Activated CD8-positive, alpha-beta memory T cell treated with anti-CD3 and anti-CD28 coated beads, Interleukin-2, amount 50 U/mL, for 4 hours (primary cell): ENCODE measurements at regions not wholly inside any gene's neighbourhood (a gene's known extent, or its start where the extent isn't known, plus 50 kb on each side); places are given as distances from the start of the nearest gene placed in this dataset.
"Not testable (repeated sequence)": the region's sequence is repeated elsewhere in the genome, so short reads cannot be mapped to it uniquely, and the experiment has no call there.

Experiments used
- DNase-seq: peaks from one replicate; pipeline ENCODE4 v3.0.0-alpha.2; 2020

DNA sequence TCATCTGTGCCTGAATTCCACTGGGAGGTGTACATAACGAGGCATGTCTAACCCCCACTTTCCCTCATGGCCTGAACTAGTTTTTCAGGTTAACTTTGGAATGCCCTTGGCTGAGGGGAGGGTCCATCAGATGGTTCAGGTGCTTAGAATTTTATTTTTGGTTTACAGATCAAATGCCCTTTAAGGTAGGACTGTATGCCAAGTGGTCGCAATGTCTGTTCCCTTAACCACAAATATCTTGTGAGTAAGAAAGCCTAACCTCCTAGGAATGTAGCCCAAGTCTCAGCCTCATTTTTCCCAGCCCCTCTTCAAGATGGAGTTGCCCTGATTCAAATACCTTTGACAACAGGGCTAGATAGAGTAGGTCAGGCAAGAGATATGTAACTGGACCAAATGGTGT, 78.4 kb downstream of the RNASET2 start:
- no peak for DNase-seq

DNA sequence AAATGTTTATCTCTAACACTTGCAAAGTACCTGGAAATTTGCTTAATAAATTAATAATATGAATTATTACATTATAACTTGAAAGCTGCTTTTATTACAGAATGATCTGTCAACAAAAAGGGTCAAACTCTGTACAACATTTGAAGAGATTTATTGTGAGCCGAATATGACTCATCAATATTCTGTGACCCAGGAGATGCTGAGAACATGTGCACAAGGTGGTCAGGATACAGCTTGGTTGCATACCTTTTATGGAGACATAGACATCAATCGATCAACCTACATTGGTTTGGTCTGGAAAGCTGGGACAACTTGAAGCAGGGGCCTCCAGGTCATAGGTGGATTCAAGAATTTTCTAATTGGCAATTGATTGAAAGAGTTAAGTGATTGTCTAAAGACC, 79.0 kb downstream of the RNASET2 start:
- DNase-seq = no peak

DNA sequence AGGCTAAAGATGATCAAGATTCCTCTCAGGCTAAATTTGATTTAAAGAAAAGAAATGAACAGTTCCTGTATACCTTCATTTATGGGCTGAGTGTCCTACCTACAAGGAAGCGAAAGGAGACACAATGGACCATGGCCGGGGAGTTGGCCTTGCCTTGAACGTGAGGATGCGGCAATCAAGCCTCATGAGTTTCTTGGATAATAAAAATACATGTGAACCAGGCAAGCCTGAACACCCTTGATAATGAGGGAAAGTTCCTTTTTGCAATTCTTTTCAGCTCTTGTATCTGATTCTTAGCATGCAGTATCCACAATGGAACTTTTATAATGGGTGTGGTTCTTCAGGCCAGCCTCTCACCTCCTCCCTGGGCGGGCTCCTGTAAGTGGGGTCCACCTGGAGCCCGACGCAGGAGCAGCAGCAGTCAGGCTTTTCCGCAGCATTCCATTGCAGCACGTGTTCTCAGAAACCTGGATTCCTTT, 83.8 kb downstream of the RNASET2 start:
- DNase-seq = no peak

DNA sequence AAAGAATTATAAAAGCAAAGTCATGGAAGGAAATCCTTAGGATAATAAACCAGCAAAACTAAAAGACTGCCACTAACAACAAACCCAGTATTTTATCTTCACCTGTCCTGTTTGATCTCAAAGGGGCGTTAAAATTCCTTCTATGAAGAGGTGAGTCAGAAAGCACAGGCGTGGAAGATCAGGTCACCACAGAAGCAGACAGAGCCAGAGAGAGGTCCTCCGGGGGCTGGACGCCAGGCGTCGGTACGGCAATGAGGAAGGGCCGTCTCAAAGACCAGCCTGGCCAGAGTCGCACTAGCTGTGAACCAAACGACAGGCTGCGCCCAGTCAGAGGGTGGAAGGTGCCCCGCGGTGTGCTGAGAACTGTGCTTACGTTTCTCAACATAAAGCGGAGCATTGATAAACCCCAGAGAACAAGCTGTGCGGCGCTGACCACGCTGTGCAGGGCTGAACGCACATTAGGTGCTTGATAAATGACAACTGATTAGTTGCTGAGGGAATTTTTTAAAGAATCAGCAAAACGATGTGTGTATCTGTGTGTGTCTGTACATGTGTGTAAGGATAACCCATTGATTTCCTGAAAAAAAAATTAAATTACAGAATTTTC, 85.6 kb downstream of the RNASET2 start:
- no peak for DNase-seq

DNA sequence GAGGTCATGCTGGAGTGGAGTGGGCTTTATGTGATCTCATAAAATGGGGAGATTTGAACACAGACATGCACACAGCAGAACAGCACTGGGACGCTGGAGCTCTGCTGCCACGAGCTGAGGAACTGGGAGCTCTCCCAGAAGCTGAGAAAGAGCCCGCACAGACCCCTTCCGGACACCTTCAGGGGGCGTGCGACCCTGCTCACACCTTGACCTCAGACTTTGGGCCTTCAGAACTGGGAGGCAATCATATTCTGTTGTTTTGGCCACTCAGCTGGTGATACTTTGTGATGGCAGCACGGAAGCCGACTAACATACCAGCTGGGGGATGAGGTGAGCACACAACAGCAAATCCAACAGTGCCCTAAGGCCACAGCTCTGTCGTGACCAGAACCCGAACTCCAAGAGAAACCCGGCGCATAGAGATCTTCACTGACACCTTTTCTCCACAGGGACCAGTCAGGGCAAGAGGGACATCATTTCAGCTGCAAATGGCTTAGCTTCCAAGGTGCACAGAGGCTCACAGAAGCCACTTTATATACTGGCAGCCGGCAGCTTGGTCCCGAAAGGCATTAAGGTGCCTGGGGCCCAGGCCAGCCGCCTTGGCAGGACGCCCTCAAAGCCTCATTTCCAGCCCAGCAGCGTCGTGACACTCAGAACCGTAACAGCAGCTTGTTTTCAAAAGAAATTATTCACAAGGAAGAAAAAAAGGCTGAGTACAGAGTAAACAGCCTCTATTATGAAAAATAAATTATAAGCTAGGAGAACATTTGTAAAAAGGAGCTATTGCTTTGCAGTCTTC, 89.3 kb downstream of the RNASET2 start:
- DNase-seq = no peak

DNA sequence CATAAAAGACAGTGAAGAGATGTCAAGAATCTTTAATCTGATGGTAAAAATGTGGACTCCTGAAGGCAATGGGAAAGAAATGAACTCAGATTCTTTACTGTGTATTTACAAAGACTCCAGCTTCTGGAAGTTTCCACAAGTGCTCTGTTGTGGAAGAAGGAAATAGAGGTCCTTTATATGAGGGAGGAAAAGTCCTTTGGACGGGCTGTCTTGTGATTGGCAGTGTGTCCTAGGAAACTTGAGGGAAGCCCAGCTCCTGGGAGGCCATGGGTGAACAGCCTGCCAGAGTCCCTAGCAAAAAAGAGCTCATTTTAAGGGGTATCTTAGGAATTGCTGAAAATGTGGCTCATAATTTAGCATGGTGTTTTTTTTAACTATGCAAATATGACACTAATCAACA, 92.0 kb downstream of the RNASET2 start:
- no peak for DNase-seq

DNA sequence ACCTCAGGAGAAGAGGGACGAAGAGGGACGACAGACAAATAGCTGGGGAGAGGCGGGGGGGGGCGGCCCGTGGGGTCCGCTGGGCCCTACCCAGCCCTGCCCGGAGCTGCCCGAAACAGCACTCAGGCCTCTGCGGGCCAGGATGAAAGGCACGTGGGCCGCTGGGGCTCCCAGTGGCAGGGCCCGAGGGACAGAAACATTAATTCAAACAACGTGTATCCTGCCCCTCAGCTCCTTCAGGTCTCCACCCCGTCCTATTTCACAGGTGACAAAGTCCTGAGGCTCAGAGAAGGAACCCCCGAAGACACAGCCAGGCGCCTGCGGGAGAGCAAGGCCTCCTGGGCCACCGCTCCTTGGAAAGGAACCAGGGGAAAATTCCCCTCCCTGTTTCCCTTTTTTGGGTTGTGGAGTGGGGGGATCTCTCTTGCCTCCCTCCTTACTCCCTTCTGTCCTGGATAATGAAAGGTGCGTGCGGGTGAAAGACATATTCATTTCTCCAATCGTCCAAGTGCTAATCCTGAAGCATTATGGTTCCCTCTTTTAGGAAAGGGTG, 93.3 kb downstream of the RNASET2 start:
- no peak for DNase-seq

DNA sequence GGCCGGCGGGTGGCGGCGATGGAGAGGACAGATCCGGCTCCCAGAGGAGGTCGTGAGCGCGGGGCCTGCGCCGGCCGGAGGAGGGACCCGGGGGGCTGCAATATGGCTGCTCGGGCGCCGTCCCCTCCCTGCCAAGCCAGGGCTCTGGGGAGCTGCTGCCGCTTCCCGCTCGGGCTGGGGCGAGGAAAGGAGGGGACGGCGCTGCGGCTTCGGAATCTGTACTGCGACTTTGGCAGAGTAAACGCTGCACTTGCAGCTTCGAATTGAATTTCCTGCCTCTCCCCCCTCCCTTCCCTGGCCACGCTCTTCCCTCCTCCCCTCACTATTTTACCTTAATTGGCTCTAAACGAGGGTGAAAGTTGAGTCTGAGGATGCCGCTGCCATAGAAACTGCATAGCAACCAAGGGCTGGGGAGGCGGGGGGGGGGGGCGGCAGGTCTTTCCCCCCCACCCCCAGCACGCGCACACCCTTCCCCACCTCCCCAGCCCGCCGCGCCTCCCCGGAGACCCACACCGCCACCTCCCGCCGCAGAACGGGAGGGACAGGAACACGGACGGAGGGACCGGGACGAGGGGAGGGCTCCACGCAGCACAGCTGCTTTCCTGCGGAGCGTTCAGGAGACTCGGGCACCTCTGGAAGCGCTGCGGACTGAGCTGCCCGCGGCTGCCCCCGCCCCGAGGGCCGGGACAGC, 93.9 kb downstream of the RNASET2 start:
- no peak for DNase-seq

DNA sequence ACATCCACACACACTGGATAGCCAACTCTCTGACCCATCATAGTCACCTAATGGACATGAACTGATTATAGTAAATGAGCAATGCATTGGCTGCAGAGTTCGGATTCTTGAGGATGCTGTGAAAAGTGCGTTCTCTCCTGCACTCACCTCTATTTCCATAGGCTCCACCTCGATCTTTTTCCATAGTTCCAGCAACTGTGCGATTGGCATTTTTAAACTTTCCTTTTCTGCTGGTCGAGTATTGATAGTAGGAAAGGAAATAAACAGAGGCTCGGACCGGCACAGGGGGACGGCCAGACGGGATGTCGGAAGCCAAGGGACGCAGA, 94.4 kb downstream of the RNASET2 start:
- no peak for DNase-seq

DNA sequence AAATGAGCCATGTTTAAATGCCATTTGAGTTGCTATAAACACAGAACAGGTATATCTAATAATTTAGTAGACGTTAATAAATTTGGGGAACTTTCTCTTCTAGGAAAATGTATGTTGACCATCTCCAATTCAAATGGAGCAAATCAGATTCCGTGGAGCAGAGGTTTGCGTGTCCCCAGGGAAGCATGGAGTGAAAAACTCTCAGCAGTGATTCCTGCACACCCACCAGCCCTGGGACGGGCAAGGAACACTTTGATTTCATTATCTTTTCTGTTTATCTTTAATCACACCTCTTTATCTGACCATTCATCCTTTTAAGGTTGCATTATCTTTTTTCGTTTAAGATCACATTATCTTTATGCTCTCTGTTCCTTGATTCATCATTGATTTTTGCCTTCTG, 95.0 kb downstream of the RNASET2 start:
- DNase-seq = no peak

DNA sequence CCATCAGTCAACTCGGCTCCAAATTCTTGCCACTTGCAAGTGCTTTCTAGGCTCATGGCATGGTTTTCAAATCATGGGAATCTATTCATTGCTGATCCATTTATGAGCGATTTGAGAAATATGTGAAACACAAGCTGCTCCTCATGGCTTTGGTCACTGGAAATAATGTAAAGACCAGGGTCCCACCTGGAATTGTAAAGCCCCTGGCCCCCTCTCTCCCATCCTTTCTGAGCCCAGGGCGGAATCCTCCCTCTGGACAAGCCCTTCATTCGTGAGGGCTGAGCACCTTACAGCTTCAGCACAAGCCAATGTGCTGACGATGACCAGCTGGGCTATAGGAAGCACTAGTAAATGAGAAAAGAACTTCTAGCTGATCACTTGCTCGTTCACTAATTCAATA, 96.0 kb downstream of the RNASET2 start:
- DNase-seq = no peak

DNA sequence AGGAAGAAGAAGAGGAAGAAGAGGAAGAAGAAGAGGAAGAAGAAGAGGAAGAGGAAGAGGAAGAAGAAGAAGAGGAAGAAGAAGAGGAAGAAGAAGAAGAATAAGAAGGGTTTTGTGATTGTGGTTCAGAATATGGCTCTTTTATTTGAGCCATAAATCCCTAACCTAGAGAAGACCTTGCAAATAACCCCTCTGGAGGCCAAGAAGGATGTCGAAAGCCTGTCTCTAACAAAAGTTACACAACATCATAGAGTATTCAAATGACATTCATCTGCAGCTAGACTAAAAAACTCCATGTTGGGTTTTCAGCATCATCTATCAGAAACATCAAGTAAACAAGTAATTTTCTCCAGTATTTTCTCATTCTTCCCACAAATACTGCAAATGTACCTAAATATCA, 100.9 kb downstream of the RNASET2 start:
- DNase-seq = no peak

DNA sequence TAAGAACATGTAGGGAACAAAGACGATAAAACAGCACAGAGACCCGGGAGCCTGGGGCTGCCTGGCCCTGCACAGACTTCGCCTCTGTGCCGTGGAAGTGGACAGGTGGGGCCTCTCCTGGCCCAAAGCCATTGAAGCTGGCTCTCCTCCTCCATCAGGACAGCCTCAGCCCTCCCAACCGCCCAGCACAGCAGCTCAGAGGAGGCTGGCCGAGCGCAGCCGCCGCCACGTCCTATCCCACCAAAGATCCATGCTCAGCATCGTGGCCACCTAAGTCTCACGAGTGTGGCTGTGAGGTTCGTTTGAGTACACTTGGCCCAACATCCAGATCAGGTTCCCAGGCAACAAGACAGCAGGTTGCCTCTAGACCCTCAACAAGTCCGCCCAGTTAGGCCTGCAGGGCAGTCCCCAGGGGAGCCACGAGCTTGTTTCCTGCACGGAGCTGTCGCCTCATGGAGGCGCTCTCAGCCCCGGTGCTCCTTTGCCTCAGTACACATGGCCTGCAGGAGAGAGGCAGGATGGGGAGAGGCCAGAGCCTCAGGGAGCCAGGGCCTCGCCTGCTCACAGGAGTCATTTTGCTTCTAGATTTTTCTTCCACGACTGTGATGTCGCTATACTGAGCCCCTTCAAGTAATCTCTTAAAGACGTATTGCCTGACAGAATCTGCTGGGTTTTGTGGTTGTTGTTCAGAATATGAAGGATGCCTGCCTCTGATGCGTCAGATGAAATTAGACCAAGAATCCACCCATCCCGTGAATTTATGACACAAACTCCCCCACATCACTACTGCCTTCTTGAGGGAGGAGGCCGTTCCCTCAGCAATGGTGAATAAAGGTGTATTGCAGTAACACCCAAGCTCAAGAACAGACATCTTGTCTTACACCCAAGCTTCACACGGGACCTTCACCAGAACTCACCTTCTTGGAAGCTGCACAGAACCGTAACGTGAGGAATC, 102.7 kb downstream of the RNASET2 start:
- DNase-seq = no peak

DNA sequence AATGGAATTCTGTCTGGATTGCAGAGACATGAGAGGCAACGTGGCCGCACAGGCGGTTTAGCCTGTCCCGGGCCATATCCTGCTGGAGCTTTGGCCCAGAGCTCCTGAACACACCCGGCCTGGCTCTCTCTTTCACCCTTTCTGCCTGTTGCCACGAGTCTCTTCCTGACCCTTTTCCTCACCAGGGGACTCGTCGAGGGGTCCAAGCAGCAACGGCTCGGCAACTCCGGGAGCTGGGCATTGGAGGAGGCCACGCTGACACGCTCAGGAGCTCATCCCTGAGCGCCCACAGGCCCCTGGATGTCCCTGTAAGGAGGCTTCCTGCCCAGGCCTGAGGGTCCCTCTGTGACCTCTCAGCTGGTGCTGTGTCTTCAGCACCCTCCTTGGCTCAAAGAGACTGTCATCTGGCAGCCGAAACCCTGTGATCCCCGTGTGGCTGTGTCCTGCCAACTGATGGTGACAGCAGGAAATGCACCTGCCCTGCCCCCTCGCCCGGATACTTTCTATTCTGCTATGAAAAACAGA, 103.8 kb downstream of the RNASET2 start:
- DNase-seq = no peak

DNA sequence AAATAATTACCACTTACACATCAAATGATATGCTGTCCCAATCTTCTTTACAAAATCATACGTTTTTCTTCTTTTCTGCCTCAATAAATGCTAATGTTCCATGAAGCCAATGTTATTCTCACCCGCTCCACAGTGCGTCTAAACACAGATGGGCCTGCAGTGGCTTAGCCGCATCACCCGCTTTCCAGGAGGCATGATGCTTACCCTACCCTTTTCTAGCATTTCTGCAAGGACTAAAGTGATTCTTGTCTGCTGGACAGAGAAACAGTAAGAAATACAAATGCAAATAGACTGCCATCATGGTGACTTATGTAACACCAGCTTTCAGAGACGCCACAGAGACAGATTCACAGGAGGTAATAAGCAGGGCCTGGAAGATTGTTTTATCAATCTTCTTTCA, 104.4 kb downstream of the RNASET2 start:
- no peak for DNase-seq

DNA sequence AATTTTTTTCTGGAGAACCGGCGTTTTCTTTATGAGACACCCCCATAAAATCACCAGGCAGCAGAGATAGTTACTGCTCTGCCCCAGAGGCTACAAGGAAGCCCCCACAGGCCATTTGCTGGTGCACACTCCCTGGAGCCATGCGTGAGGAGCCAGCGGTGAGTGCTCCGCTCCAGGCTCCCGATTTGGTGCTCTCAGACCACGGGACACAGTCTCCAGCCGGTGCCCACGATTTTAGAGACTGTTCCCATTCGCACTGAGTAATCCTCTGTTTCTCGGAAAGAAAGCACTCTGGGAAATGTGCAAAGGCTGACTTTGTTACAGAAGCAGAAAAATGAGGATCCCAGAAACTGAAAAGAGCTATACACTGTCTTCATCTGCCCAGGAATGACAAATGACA, 104.9 kb downstream of the RNASET2 start:
- no peak for DNase-seq

DNA sequence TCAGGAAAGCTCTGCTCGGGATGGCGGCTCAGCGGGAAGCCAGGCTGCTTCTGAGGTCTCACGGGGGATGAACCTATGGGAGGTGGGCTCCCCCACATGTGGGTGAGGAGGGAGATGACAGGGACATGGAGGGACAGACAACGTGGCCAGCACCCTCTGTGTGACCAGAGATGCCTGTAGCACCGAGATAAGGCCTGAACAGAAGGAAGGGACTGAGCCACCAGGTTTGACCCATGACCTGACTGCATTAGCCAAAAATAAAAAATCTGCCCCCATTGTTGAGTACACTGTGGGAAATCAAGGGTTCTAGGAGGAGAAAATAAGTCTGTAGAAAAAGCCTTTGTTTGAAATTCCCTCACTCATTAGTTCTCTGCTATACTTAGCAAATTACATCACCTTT, 105.7 kb downstream of the RNASET2 start:
- no peak for DNase-seq

DNA sequence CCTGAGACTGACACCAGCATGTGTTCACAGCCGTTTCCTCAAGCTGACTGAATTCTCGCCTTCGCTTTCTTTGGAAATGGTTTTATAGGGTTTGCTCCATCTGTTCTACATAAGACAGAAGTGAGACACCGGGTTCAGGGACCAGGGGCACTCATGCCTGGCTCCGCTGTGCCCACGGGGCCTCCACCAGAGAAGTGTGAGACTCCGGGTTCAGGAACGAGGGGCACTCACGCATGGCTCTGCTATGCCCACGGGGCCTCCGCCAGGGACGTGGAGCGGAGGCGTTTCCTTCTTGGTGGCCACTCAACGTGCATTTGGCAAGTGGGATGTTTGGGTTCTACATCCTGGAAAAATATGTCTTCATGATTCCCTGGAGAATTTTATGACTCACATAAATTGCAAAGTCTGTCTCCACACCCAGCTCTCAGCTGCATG, 106.6 kb downstream of the RNASET2 start:
- no peak for DNase-seq

DNA sequence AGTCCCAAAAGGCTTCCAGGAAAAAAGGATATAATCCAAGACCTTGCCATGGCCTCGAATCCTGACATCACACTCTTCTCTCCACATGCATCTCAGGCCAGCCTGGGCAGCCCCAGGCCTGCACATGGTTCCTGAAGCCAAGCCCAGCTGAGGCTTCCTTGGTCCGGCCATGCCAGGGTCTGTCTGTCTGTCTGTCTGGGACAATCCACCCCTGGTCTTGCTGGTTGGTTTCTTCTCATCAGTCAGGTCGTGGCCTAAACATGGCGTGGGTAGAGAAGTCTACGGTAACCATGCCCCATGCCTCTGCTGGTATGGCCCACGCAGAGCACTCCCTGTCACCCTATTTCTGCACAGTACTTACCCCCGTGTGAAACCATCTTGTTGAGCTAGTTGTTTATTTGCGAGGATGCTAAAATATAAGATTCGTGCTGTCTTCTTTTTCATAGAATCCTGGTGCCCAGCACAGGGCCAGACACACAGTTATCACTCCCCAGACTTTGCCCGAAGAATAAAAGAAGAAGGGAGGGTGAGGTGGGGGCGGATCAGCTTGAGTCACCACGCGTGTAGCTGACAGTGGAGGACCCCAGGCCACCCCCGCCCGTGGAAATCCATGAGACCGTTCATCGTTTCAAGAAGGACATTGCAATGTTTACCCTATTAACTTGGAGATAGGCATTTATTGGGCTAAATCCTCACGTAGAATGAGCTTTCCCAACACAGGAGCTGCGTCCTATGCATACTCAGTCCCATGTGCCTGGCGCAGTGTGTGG, 107.2 kb downstream of the RNASET2 start:
- no peak for DNase-seq

DNA sequence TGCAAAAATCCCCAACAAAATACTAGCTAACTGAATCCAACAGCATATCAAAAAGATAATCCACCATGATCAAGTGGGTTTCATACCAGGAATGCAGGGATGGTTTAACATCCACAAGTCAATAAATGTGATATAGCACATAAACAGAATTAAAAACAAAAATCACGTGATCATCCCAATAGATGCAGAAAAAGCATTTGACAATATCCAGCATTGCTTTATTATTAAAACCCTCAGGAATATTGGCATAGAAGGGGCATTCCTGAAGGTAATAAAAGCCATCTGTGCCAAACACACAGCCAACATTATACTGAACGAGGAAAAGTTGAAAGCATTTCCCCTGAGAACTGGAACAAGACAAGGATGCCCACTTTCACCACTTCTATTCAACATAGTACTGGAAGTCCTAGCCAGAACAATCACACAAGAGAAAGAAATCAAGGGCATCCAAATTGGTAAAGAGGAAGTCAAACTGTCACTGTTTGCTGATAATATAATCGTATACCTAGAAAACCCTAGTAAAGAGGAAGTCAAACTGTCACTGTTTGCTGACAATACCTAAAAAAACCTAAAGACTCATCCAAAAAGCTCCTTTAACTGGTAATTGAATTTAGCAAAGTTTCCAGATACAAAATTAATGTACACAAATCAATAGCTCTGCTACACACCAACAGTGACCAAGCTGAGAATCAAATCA, 109.8 kb downstream of the RNASET2 start:
- not testable (repeated sequence) for DNase-seq

DNA sequence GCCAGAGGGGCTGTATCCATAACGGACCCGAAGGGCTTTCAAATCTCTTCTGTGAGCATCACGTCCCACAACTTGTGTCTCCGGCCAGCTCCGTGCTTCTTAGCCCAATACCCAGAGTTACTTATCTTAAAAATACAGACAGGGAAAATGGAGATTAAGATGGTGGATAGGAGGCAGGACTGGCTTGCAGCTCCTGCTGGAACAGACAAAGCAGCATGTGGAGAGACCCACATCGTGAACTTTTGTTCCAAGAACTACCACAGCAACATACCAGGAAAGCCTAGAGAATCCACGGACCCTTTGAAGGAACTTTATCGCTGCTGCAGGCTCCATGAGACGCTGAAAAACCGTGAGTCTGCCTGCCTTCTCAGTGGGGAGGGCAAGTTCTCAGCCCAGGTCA, 113.7 kb downstream of the RNASET2 start:
- no peak for DNase-seq
